BLaER1 (cell line): ENCODE measurements at regions not wholly inside any gene's neighbourhood (a gene's known extent, or its start where the extent isn't known, plus 50 kb on each side); places are given as distances from the start of the nearest gene placed in this dataset.
"Not testable (repeated sequence)": the region's sequence is repeated elsewhere in the genome, so short reads cannot be mapped to it uniquely, and the experiment has no call there.

Experiments used
- H3K27ac ChIP-seq: shearing (Covaris generic); formaldehyde crosslinking; 2 replicates; pipeline ENCODE4 v1.8.1; 2022
- H3K27me3 ChIP-seq: shearing (Covaris generic); formaldehyde crosslinking; 2 replicates; pipeline ENCODE4 v1.8.1; 2022
- H3K36me3 ChIP-seq: shearing (Covaris generic); formaldehyde crosslinking; 2 replicates; pipeline ENCODE4 v1.8.1; 2022
- H3K4me1 ChIP-seq: shearing (Covaris generic); formaldehyde crosslinking; 2 replicates; pipeline ENCODE4 v1.8.1; 2022
- H3K4me2 ChIP-seq: shearing (Covaris generic); formaldehyde crosslinking; 2 replicates; pipeline ENCODE4 v1.8.1; 2022
- H3K4me3 ChIP-seq: shearing (Covaris generic); formaldehyde crosslinking; 2 replicates; pipeline ENCODE4 v1.8.1; 2022
- H3K9ac ChIP-seq: shearing (Covaris generic); formaldehyde crosslinking; 2 replicates; pipeline ENCODE4 v1.8.1; 2022
- H3K9me3 ChIP-seq: shearing (Covaris generic); formaldehyde crosslinking; 2 replicates; pipeline ENCODE4 v1.8.1; 2022
- H4K20me1 ChIP-seq: shearing (Covaris generic); formaldehyde crosslinking; 2 replicates; pipeline ENCODE4 v1.8.1; 2022
- Cebpa-rat ChIP-seq: shearing (Covaris generic); IDR thresholded peaks from 2 replicates; pipeline ENCODE4 v1.8.1; 2022

DNA sequence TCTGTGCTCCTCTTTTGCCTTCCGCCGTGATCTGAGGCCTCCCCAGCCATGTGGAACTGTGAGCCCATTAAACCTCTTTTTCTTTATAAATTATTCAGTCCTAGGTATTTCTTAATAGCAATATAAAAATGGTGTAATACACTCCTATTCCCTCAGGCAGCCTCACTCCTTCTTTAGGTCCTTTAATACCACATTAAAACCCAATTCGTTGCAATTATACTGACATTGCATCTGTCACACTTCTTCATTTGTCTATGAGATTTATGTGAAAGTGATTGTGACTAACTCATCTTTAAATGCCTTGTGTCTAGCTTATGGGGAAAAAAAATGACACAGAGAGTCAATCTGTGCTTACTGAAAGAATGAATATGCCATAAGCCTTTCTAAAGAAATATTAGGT, 1035.2 kb upstream of the SLIT2 start:
- no peak overlapping the region for H3K4me3 ChIP-seq
- no peak overlapping the region for H3K27ac ChIP-seq
- H4K20me1 ChIP-seq, result no peaks in the 10 kb centered on the region
- TF ChIP-seq Cebpa-rat, result no peak
- H3K4me1 ChIP-seq, result no peaks in the 10 kb centered on the region
- H3K4me2 ChIP-seq, result no peak overlapping the region
- no peak overlapping the region for H3K9ac ChIP-seq
- H3K36me3 ChIP-seq, result no peaks in the 10 kb centered on the region
- no peaks in the 10 kb centered on the region for H3K27me3 ChIP-seq
- H3K9me3 ChIP-seq, result no peaks in the 10 kb centered on the region

DNA sequence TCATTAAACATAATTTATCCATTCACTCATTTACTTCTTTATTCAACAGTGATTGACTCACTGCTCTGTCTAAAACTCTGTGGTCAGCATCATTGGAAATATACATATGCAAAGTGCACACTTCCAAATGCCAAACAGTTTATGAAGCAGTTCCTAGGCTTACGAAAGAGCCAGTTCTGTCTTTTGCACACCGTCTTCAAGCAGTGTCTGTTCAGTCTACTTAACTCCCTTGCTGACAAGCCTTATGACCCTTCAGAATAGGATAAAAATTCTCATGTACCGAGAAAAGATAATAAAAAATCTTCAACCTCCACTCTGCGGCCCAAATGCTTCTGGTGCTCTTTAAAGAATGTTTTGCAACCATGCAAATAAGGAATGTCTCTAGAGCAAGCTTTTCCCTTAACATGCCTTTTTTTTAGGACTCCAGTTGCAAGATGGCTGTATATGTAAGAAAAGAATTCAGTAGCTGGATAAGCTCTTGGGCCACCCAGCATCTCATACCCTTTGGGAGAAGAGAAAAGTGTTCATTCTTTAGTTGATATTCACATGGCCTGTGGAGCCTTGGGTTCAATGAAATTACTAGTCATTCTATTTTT, 1037.0 kb upstream of the SLIT2 start:
- H3K9me3 ChIP-seq, result no peaks in the 10 kb centered on the region

DNA sequence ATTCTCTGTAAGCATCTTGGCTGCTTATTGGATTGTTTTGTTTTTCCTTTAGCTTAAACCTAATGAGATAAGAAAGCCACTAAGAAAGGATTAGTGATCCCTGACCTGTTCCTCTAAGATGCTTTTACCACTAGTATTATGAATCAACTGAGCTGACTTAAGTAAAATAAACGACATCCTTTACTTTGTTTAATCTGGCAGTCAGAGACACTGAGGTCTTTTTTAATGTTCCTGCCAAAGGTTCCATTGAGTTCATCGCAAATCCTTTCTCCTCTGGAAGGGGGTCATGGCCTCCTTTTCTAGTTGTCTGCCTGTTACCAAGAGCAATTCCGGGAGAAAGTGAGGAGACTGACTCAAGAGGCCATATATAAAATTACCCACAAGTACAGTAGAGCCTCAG, 1038.3 kb upstream of the SLIT2 start:
- H3K9me3 ChIP-seq, result no peaks in the 10 kb centered on the region
- H3K27ac ChIP-seq, result no peak overlapping the region

More for the DNA sequence above, 1037.0 kb upstream of the SLIT2 start:
- Histone ChIP-seq H3K27ac (no peak overlapping the region), H4K20me1 (no peaks in the 10 kb centered on the region), H3K36me3 (no peaks in the 10 kb centered on the region), H3K4me2 (no peak overlapping the region), H3K27me3 (no peaks in the 10 kb centered on the region), H3K4me1 (no peaks in the 10 kb centered on the region), H3K9ac (no peak overlapping the region), H3K4me3 (no peak overlapping the region)
- no peak for TF ChIP-seq Cebpa-rat

DNA sequence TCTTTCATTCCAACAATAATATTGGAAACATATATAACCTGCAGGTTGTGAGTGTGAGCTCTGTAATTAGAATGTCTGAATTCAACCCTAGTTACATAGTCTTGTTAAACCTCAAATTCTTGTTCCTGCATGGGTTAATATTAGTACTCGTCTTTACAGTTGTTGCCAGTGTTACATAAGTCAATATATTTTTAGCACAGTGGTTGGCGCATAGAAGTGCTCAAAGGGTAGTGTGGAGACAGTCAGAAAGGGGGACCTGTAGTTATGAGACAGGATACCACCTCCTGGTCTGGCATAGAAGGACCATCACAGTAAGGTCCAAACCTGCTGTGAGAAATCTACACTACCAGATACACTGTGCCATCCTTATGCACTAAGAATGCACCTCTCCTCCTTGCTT, 1045.9 kb upstream of the SLIT2 start:
- Histone ChIP-seq H3K9ac (no peak overlapping the region), H4K20me1 (no peaks in the 10 kb centered on the region), H3K27ac (no peak overlapping the region), H3K4me3 (no peak overlapping the region), H3K9me3 (no peaks in the 10 kb centered on the region), H3K27me3 (no peaks in the 10 kb centered on the region), H3K4me2 (no peak overlapping the region), H3K36me3 (no peaks in the 10 kb centered on the region), H3K4me1 (peaks cover 6% of the 10 kb centered on the region; the same call in 1 of the 2 replicates)
- no peak for TF ChIP-seq Cebpa-rat

More for the DNA sequence above, 1038.3 kb upstream of the SLIT2 start:
- Histone ChIP-seq H3K9ac (no peak overlapping the region), H3K36me3 (no peaks in the 10 kb centered on the region), H3K4me3 (no peak overlapping the region), H4K20me1 (no peaks in the 10 kb centered on the region), H3K27me3 (no peaks in the 10 kb centered on the region), H3K4me1 (peaks cover 6% of the 10 kb centered on the region; the same call in 1 of the 2 replicates), H3K4me2 (no peak overlapping the region)
- TF ChIP-seq Cebpa-rat, result no peak

DNA sequence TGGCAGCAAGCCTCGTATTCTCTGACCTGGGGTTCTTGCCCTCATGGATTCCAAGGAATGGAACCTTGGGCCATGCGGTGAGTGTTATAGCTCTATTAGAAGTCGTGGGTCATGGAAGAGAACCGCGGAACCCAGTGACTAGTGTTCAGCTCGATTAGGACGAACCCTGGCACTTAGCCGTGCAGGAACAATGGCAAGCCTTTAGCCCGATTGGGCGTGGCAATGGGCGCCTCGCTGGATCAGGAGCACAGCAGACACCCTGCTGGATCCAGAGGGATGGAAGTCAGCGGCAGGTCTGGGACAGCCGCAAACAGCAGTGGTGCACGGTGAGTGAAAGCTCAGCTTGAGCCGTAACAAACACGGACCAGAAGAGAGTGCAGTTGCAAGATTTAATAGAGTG, 1053.9 kb upstream of the SLIT2 start:
- H3K4me2 ChIP-seq, H3K36me3 ChIP-seq, H3K9ac ChIP-seq, H3K9me3 ChIP-seq, H4K20me1 ChIP-seq, H3K27me3 ChIP-seq, H3K4me1 ChIP-seq, H3K4me3 ChIP-seq, H3K27ac ChIP-seq: not testable (repeated sequence)

DNA sequence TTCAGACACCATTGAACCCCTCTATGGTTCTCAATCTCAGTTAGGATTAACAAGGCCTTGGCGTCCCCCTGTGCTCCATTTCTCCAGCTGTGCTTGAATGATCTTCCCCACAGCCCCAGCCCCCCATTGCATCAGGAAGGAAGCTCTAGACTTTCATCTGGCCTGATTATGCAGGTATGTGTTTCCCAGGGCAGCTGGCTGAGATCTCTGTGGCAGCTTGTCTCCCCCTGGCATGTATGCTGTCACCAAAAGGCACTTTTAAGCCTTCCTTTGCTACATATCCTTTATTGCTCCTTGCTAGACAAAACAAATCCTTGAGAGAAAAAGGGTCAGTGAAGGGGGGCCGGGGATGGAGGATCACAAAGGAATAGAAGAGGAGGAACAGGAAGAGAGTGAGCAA, 1056.0 kb upstream of the SLIT2 start:
- Histone ChIP-seq H3K9ac (no peak overlapping the region), H3K36me3 (no peaks in the 10 kb centered on the region), H3K27ac (no peak overlapping the region), H3K9me3 (no peaks in the 10 kb centered on the region), H3K4me1 (peaks cover 10% of the 10 kb centered on the region), H3K27me3 (no peaks in the 10 kb centered on the region), H4K20me1 (no peaks in the 10 kb centered on the region), H3K4me2 (peak overlapping the region; percentile 43), H3K4me3 (no peak overlapping the region)
- no peak for TF ChIP-seq Cebpa-rat

- Histone ChIP-seq H3K9me3 (no peaks in the 10 kb centered on the region), H3K27ac (no peak overlapping the region), H4K20me1 (no peaks in the 10 kb centered on the region), H3K36me3 (no peaks in the 10 kb centered on the region), H3K4me3 (no peak overlapping the region), H3K4me2 (no peak overlapping the region), H3K9ac (no peak overlapping the region), H3K27me3 (no peaks in the 10 kb centered on the region), H3K4me1 (peaks cover 10% of the 10 kb centered on the region)
- TF ChIP-seq Cebpa-rat, result no peak
These were observed 1057.0 kb upstream of the SLIT2 start for GRCh38 chr4:19194672-19195071.

DNA sequence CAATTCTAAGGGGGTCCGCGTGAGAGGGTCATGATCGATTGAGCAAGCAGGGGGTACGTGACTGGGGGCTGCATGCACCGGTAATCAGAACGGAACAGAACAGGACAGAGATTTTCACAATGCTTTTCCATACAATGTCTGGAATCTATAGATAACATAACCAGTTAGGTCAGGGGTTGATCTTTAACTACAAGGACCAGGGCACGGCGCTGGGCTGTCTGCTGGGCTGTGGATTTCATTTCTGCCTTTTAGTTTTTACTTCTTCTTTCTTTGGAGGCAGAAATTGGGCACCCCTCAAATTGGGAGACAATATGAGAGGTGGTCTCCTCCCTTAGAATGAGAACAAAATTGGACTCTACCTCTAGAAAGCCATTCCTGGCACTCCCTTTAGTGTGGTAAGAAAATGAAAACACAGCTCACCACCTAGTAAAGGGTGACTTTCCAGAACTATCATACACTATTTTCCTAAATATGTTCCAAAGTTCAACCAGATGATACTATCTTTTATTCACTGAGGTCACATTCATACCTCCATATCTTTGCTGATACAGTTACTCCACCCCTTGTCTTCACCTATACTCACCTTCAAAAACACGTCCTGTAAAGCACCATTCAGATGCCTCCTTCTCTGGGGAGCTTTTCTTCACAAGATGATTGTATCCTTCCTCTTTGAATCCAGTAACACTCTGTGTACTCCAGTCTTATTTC, 1058.3 kb upstream of the SLIT2 start:
- Histone ChIP-seq H3K4me2 (no peak overlapping the region), H3K4me1 (peaks cover 10% of the 10 kb centered on the region), H4K20me1 (no peaks in the 10 kb centered on the region), H3K36me3 (no peaks in the 10 kb centered on the region), H3K9me3 (no peaks in the 10 kb centered on the region), H3K9ac (no peak overlapping the region), H3K27ac (no peak overlapping the region), H3K27me3 (no peaks in the 10 kb centered on the region), H3K4me3 (no peak overlapping the region)
- TF ChIP-seq Cebpa-rat, result no peak

GRCh38 chr4:19191979-19192650, 1059.6 kb upstream of the SLIT2 start:
- no peak overlapping the region for H3K4me2 ChIP-seq
- no peaks in the 10 kb centered on the region for H3K27me3 ChIP-seq
- H3K9ac ChIP-seq, result no peak overlapping the region
- H3K9me3 ChIP-seq, result no peaks in the 10 kb centered on the region
- TF ChIP-seq Cebpa-rat, result no peak
- H3K4me3 ChIP-seq, result no peak overlapping the region
- H3K4me1 ChIP-seq, result peaks cover 10% of the 10 kb centered on the region
- no peaks in the 10 kb centered on the region for H3K36me3 ChIP-seq
- H4K20me1 ChIP-seq, result no peaks in the 10 kb centered on the region
- no peak overlapping the region for H3K27ac ChIP-seq

DNA sequence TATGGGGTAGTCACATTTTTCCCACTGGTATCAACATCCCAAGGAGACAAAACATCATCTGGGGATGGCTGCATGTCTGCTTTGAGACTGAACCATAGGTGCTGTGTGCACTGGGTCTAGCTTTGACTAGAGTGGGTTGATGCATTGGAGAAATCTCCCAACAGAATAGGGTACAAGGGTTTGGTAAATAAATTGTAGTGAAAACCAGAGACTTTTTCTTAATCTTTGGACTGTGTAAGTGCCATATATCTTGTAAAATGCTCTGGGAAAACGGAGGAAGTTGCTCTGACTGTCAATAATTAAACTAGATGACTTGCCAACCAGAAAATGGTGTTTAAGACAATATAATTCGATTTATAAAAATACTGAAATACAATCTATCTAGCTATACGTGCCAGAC, 1064.0 kb upstream of the SLIT2 start:
- no peak overlapping the region for H3K4me2 ChIP-seq
- no peaks in the 10 kb centered on the region for H4K20me1 ChIP-seq
- H3K4me3 ChIP-seq, result no peak overlapping the region
- no peaks in the 10 kb centered on the region for H3K9me3 ChIP-seq
- H3K36me3 ChIP-seq, result no peaks in the 10 kb centered on the region
- H3K4me1 ChIP-seq, result 0 out of 2 replicates have a peak, but pooled peaks cover 8% of the 10 kb centered on the region
- H3K9ac ChIP-seq, result no peak overlapping the region
- no peak for TF ChIP-seq Cebpa-rat
- no peaks in the 10 kb centered on the region for H3K27me3 ChIP-seq
- no peak overlapping the region for H3K27ac ChIP-seq
